Gastrocnemius medialis (tissue), 4 donors: ENCODE measurements at regions not wholly inside any gene's neighbourhood (a gene's known extent, or its start where the extent isn't known, plus 50 kb on each side); places are given as distances from the start of the nearest gene placed in this dataset.

ENCODE experiments used
- POLR2A ChIP-seq, 2 donors: fragments of 450-650 bp; IDR thresholded peaks; one replicate each; pipeline ENCODE4 v1.6.1; 2017; ENCODE audit warnings: antibody characterized with exemption in 2 of 2, mild to moderate bottlenecking in 2 of 2, moderate library complexity in 2 of 2
- TF ChIP-seq, protein P1 (sequence below), 5 experiments: fragments of 450-650 bp in 3 of 5; fragments of 200-600 bp in 2 of 5; sonication (generic) in 2 of 5; IDR thresholded peaks in 4 of 5; conservative IDR thresholded peaks in 1 of 5; 1 replicate in 4 of 5; 2 replicates in 1 of 5; pipeline ENCODE4 v1.5.1; 2016 to 2019; ENCODE audit warnings: antibody characterized with exemption in 5 of 5, mild to moderate bottlenecking in 3 of 5, moderate library complexity in 3 of 5

DNA sequence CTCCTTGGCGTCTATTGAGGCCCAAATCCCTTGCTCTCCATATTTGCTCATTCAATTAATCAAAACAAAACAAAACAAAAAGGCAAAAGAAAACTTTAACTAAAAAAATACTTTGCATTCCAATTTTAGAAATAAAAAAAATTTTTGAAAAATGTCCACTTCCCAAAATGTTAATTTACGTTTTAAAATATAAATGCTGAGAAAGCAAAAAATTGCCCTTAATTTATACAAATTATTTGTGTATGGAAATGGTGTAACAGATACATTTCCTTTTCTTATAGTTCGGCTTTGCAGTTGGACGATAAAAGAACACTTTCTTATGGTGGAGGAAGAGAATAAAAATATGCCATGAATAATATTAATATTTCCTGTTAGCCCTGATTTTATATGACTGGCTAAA, 652.8 kb upstream of the PFKP start:
- TF ChIP-seq, protein P1, sequence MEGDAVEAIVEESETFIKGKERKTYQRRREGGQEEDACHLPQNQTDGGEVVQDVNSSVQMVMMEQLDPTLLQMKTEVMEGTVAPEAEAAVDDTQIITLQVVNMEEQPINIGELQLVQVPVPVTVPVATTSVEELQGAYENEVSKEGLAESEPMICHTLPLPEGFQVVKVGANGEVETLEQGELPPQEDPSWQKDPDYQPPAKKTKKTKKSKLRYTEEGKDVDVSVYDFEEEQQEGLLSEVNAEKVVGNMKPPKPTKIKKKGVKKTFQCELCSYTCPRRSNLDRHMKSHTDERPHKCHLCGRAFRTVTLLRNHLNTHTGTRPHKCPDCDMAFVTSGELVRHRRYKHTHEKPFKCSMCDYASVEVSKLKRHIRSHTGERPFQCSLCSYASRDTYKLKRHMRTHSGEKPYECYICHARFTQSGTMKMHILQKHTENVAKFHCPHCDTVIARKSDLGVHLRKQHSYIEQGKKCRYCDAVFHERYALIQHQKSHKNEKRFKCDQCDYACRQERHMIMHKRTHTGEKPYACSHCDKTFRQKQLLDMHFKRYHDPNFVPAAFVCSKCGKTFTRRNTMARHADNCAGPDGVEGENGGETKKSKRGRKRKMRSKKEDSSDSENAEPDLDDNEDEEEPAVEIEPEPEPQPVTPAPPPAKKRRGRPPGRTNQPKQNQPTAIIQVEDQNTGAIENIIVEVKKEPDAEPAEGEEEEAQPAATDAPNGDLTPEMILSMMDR (IDR thresholded peaks at IDR 0.05 in 4 of 5, conservative IDR thresholded peaks at IDR 0.05 in 1 of 5) = no peak
- no peak for TF ChIP-seq POLR2A (IDR thresholded peaks at IDR 0.05)
